ENCODE measurements at regions not wholly inside any gene's neighbourhood (a gene's known extent, or its start where the extent isn't known, plus 50 kb on each side); places are given as distances from the start of the nearest gene placed in this dataset.

DNA sequence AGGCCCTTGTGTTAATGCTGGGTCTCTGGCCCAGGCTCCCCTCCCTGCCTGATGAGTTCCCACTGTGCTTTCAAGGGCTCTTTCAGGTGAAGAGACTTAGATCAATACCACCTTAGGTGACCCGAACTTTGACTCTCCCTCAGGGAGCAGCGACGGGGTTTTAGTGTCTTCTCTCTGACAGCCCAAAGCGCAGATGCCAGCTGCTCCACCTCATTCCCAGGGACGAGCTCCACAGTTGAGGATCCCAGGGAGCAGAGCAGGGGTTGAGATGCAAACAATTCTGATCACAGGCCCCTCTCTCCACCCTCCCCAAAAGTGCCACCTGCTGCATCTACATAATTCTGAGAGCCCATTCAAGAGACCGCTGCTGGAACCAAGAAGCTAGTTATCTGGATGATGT lies 265.1 kb downstream of the TJP1 start:
- no peaks in the 10 kb centered on the region for H3K9me3 ChIP-seq (ENCODE audit: insufficient read depth, low read length)
- peaks cover 3% of the 10 kb centered on the region for H3K27me3 ChIP-seq (ENCODE audit: insufficient read depth, insufficient read length)
- no peak overlapping the region for H3K4me3 ChIP-seq (ENCODE audit: insufficient read length, low read depth)
- TF ChIP-seq SUZ12 (IDR thresholded peaks at IDR 0.05; ENCODE audit: extremely low read depth, insufficient read depth, insufficient read length): no peak
- no peak for TF ChIP-seq ZNF274 (IDR thresholded peaks at IDR 0.05; ENCODE audit: low read depth, low read length)
- TF ChIP-seq YY1 (IDR thresholded peaks at IDR 0.05; ENCODE audit: insufficient read depth, insufficient read length): no peak
- H3K9ac ChIP-seq (ENCODE audit: insufficient read length, low read depth): no peak overlapping the region
- no peaks in the 10 kb centered on the region for H3K4me1 ChIP-seq (ENCODE audit: insufficient read depth, insufficient read length)
- no peaks in the 10 kb centered on the region for H3K36me3 ChIP-seq (ENCODE audit: insufficient read depth, insufficient read length, low read length)
- no peak for DNase-seq (ENCODE audit: low read depth, low spot score)

DNA sequence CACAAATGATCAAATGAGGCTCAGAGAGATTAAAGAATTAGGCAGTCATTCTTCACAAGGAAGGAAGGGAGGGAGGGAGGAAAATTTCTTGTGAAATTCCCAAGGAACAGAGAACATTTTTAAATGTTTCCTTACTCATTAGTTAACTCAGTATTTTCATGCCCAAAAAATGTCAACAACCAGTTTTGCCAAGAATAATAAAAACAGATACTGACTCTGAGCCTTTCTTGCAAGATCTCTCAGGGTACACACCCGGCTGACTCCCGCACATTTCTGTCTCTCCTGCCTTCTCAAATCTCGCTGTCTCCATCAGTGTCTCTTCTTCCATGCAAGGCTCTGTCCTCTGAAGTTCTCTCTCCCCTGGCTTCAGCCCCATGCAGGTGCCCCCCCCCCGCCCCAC lies 265.9 kb downstream of the TJP1 start:
- H3K9ac ChIP-seq (ENCODE audit: insufficient read length, low read depth): no peak overlapping the region
- no peak for TF ChIP-seq ZNF274 (IDR thresholded peaks at IDR 0.05; ENCODE audit: low read depth, low read length)
- no peak for TF ChIP-seq YY1 (IDR thresholded peaks at IDR 0.05; ENCODE audit: insufficient read depth, insufficient read length)
- TF ChIP-seq SUZ12 (IDR thresholded peaks at IDR 0.05; ENCODE audit: extremely low read depth, insufficient read depth, insufficient read length): no peak
- peaks cover 3% of the 10 kb centered on the region for H3K27me3 ChIP-seq (ENCODE audit: insufficient read depth, insufficient read length)

GRCh38 chr15:29554531-29554930 lies 267.7 kb downstream of the TJP1 start:
- no peaks in the 10 kb centered on the region for H3K4me1 ChIP-seq (ENCODE audit: insufficient read depth, insufficient read length)
- no peak overlapping the region for H3K4me3 ChIP-seq (ENCODE audit: insufficient read length, low read depth)
- H3K27me3 ChIP-seq (ENCODE audit: insufficient read depth, insufficient read length): peaks cover 3% of the 10 kb centered on the region
- H3K9ac ChIP-seq (ENCODE audit: insufficient read length, low read depth): no peak overlapping the region
- no peaks in the 10 kb centered on the region for H3K9me3 ChIP-seq (ENCODE audit: insufficient read depth, low read length)
- no peak for DNase-seq (ENCODE audit: low read depth, low spot score)
- no peaks in the 10 kb centered on the region for H3K36me3 ChIP-seq (ENCODE audit: insufficient read depth, insufficient read length, low read length)
- TF ChIP-seq YY1 (IDR thresholded peaks at IDR 0.05; ENCODE audit: insufficient read depth, insufficient read length) (no peak), ZNF274 (IDR thresholded peaks at IDR 0.05; ENCODE audit: low read depth, low read length) (no peak), SUZ12 (IDR thresholded peaks at IDR 0.05; ENCODE audit: extremely low read depth, insufficient read depth, insufficient read length) (no peak)

More for the DNA sequence above, 265.9 kb downstream of the TJP1 start:
- Histone ChIP-seq H3K4me3 (ENCODE audit: insufficient read length, low read depth) (no peak overlapping the region), H3K36me3 (ENCODE audit: insufficient read depth, insufficient read length, low read length) (no peaks in the 10 kb centered on the region), H3K9me3 (ENCODE audit: insufficient read depth, low read length) (no peaks in the 10 kb centered on the region), H3K4me1 (ENCODE audit: insufficient read depth, insufficient read length) (no peaks in the 10 kb centered on the region)
- no peak for DNase-seq (ENCODE audit: low read depth, low spot score)

GRCh38 chr15:29550834-29551465 lies 271.3 kb downstream of the TJP1 start:
- Histone ChIP-seq H3K4me3 (ENCODE audit: insufficient read length, low read depth) (no peak overlapping the region), H3K4me1 (ENCODE audit: insufficient read depth, insufficient read length) (no peaks in the 10 kb centered on the region), H3K9me3 (ENCODE audit: insufficient read depth, low read length) (no peaks in the 10 kb centered on the region), H3K27me3 (ENCODE audit: insufficient read depth, insufficient read length) (no peaks in the 10 kb centered on the region), H3K9ac (ENCODE audit: insufficient read length, low read depth) (no peak overlapping the region), H3K36me3 (ENCODE audit: insufficient read depth, insufficient read length, low read length) (no peaks in the 10 kb centered on the region)
- TF ChIP-seq YY1 (IDR thresholded peaks at IDR 0.05; ENCODE audit: insufficient read depth, insufficient read length) (no peak), ZNF274 (IDR thresholded peaks at IDR 0.05; ENCODE audit: low read depth, low read length) (no peak), SUZ12 (IDR thresholded peaks at IDR 0.05; ENCODE audit: extremely low read depth, insufficient read depth, insufficient read length) (no peak)
- no peak for DNase-seq (ENCODE audit: low read depth, low spot score)

DNA sequence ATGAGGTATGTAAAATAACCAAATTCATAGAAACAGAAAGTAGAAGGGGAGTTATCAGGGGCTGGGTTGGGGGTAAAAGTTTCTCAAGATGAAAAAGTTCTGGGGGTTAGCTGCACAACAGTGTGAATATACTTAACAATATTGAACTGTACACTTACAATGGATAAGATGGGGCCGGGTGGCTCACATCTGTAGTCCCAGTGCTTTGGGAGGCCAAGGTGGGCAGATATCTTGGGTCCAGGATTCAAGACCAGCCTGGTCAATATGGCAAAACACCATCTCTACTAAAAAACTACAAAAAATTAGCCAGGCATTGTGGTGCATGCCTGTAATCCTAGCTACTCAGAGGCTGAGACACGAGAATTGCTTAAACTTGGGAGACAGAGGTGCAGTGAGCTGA lies 274.3 kb downstream of the TJP1 start:
- no peak overlapping the region for H3K4me3 ChIP-seq (ENCODE audit: insufficient read length, low read depth)
- no peak for DNase-seq (ENCODE audit: low read depth, low spot score)
- no peaks in the 10 kb centered on the region for H3K27me3 ChIP-seq (ENCODE audit: insufficient read depth, insufficient read length)
- H3K9me3 ChIP-seq (ENCODE audit: insufficient read depth, low read length): no peaks in the 10 kb centered on the region
- H3K9ac ChIP-seq (ENCODE audit: insufficient read length, low read depth): no peak overlapping the region
- TF ChIP-seq YY1 (IDR thresholded peaks at IDR 0.05; ENCODE audit: insufficient read depth, insufficient read length): no peak
- TF ChIP-seq SUZ12 (IDR thresholded peaks at IDR 0.05; ENCODE audit: extremely low read depth, insufficient read depth, insufficient read length): no peak
- no peak for TF ChIP-seq ZNF274 (IDR thresholded peaks at IDR 0.05; ENCODE audit: low read depth, low read length)
- H3K36me3 ChIP-seq (ENCODE audit: insufficient read depth, insufficient read length, low read length): no peaks in the 10 kb centered on the region
- no peaks in the 10 kb centered on the region for H3K4me1 ChIP-seq (ENCODE audit: insufficient read depth, insufficient read length)

- Histone ChIP-seq H3K4me3 (ENCODE audit: insufficient read length, low read depth) (no peak overlapping the region), H3K9ac (ENCODE audit: insufficient read length, low read depth) (no peak overlapping the region), H3K4me1 (ENCODE audit: insufficient read depth, insufficient read length) (peaks cover 2% of the 10 kb centered on the region), H3K36me3 (ENCODE audit: insufficient read depth, insufficient read length, low read length) (no peaks in the 10 kb centered on the region), H3K27me3 (ENCODE audit: insufficient read depth, insufficient read length) (no peaks in the 10 kb centered on the region), H3K9me3 (ENCODE audit: insufficient read depth, low read length) (no peaks in the 10 kb centered on the region)
- DNase-seq (ENCODE audit: low read depth, low spot score): no peak
- no peak for TF ChIP-seq SUZ12 (IDR thresholded peaks at IDR 0.05; ENCODE audit: extremely low read depth, insufficient read depth, insufficient read length)
- TF ChIP-seq ZNF274 (IDR thresholded peaks at IDR 0.05; ENCODE audit: low read depth, low read length): no peak
- TF ChIP-seq YY1 (IDR thresholded peaks at IDR 0.05; ENCODE audit: insufficient read depth, insufficient read length): no peak
These were observed 275.0 kb upstream of the NSMCE3 start for GRCh38 chr15:29544513-29545128.

- no peak overlapping the region for H3K9ac ChIP-seq (ENCODE audit: insufficient read length, low read depth)
- H3K4me1 ChIP-seq (ENCODE audit: insufficient read depth, insufficient read length): peaks cover 2% of the 10 kb centered on the region
- H3K27me3 ChIP-seq (ENCODE audit: insufficient read depth, insufficient read length): no peaks in the 10 kb centered on the region
- no peak for TF ChIP-seq SUZ12 (IDR thresholded peaks at IDR 0.05; ENCODE audit: extremely low read depth, insufficient read depth, insufficient read length)
- TF ChIP-seq YY1 (IDR thresholded peaks at IDR 0.05; ENCODE audit: insufficient read depth, insufficient read length): no peak
- no peak for TF ChIP-seq ZNF274 (IDR thresholded peaks at IDR 0.05; ENCODE audit: low read depth, low read length)
- no peaks in the 10 kb centered on the region for H3K36me3 ChIP-seq (ENCODE audit: insufficient read depth, insufficient read length, low read length)
- no peak for DNase-seq (ENCODE audit: low read depth, low spot score)
- no peak overlapping the region for H3K4me3 ChIP-seq (ENCODE audit: insufficient read length, low read depth)
- H3K9me3 ChIP-seq (ENCODE audit: insufficient read depth, low read length): no peaks in the 10 kb centered on the region
These were observed 273.4 kb upstream of the NSMCE3 start for GRCh38 chr15:29542994-29543393.

Data from NT2/D1 (cell line).